ENCODE measurements at regions not wholly inside any gene's neighbourhood (a gene's known extent, or its start where the extent isn't known, plus 50 kb on each side); places are given as distances from the start of the nearest gene placed in this dataset.

DNA sequence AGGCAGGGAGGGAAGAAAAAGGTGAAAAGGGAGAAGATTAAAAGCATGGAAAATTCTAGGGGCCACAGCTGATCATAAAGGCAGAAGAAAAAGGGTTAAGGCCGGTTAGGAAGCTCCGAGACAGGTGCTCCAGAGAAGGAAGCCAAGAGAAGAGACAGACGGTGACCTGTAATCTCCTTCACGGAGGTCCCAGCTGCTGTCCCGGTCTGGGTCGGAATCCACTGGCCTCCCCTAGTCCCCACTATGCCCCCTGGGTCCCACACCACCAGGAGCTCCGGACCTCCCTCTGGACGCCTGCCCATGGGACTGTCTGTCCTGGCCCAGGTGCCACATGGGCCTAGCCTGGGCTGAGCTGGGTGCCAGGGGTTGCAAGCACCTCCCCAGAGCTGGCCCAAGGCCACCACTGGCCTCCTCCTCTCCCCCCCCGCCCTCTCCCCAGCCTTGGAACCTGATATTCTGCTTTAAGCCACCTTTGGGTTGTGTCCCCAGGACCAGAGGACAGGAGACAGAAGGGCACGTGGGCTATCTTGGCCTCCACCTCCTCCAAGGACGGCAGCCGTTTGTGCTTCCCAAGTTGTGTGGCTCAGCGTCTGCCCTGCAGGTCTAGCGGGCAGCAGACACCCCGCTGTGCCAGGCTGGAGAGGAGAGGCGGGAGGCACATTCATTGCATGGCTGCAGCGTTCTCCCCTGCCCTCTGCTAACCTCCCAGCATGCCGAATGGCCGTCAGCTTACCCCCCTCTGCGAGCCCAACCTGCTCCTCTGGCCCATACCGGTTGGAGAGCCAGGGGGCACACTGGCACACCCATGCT, 102.4 kb downstream of the ENGASE start:
- TF ChIP-seq TAF1 (IDR thresholded peaks at IDR 0.05; ENCODE audit: low read depth) (no peak), EGR1 (IDR thresholded peaks at IDR 0.05) (no peak), YY1 (IDR thresholded peaks at IDR 0.05; ENCODE audit: low read depth) (no peak)
